Large intestine (tissue), 3 donors: ENCODE measurements at regions not wholly inside any gene's neighbourhood (a gene's known extent, or its start where the extent isn't known, plus 50 kb on each side); places are given as distances from the start of the nearest gene placed in this dataset.

Source experiments
- DNase-seq, 2 donors: peaks; one replicate each; pipeline versions ENCODE4 v3.0.0 to v3.0.0-alpha.2; 2013
- H3K27ac ChIP-seq: one replicate; pipeline ENCODE4 v1.5.1; 2013; ENCODE audit warnings: low read length
- H3K27me3 ChIP-seq: 2 replicates; pipeline ENCODE4 v1.6.1; 2013; ENCODE audit warnings: low read length; ENCODE audit not compliant: control insufficient read depth, insufficient read depth
- H3K36me3 ChIP-seq: 2 replicates; pipeline ENCODE4 v1.6.1; 2013; ENCODE audit warnings: low read length; ENCODE audit not compliant: control insufficient read depth, insufficient read depth
- H3K4me1 ChIP-seq: one replicate; pipeline ENCODE4 v1.6.1; 2013; ENCODE audit warnings: low read length; ENCODE audit not compliant: control insufficient read depth, insufficient read depth
- H3K4me3 ChIP-seq: one replicate; pipeline ENCODE4 v1.5.1; 2013; ENCODE audit warnings: low read length
- H3K9me3 ChIP-seq: one replicate; pipeline ENCODE4 v1.6.1; 2013; ENCODE audit warnings: mild to moderate bottlenecking, low read depth, low read length, moderate library complexity; ENCODE audit not compliant: control insufficient read depth
- WGBS: methylation state at CpG from one replicate; pipeline ENCODE4 v1.1.5; 2013; ENCODE audit warnings: low lambda C conversion rate; ENCODE audit not compliant: insufficient coverage; 5-methylcytosine and 5-hydroxymethylcytosine counted together

- Histone ChIP-seq H3K9me3 (peaks cover 5% of the 10 kb centered on the region), H3K27me3 (no peaks in the 10 kb centered on the region), H3K4me3 (no peak overlapping the region), H3K27ac (no peak overlapping the region), H3K4me1 (no peaks in the 10 kb centered on the region), H3K36me3 (no peaks in the 10 kb centered on the region)
- DNase-seq: no peak
- no CpG with 5 or more reads among the region's 8 CpGs for WGBS
Measured at GRCh38 chr12:93191956-93192355, 185.8 kb upstream of the NUDT4 start.

GRCh38 chr12:93192878-93193277 lies 184.8 kb upstream of the NUDT4 start:
- H3K4me1 ChIP-seq: no peaks in the 10 kb centered on the region
- no peak for DNase-seq
- no peak overlapping the region for H3K27ac ChIP-seq
- no peak overlapping the region for H3K4me3 ChIP-seq
- H3K36me3 ChIP-seq: no peaks in the 10 kb centered on the region
- 100% methylated on average over 1 of the region's 1 CpG for WGBS
- H3K9me3 ChIP-seq: peaks cover 5% of the 10 kb centered on the region
- H3K27me3 ChIP-seq: no peaks in the 10 kb centered on the region

GRCh38 chr12:93195511-93195910 lies 182.2 kb upstream of the NUDT4 start:
- H3K36me3 ChIP-seq: no peaks in the 10 kb centered on the region
- no peak overlapping the region for H3K4me3 ChIP-seq
- 100% methylated on average over 2 of the region's 4 CpGs for WGBS
- H3K27me3 ChIP-seq: no peaks in the 10 kb centered on the region
- no peak for DNase-seq
- no peaks in the 10 kb centered on the region for H3K4me1 ChIP-seq
- no peak overlapping the region for H3K27ac ChIP-seq
- H3K9me3 ChIP-seq: peaks cover 5% of the 10 kb centered on the region

GRCh38 chr12:93197067-93197593 lies 180.6 kb upstream of the NUDT4 start:
- Histone ChIP-seq H3K27me3 (no peaks in the 10 kb centered on the region), H3K4me1 (no peaks in the 10 kb centered on the region), H3K9me3 (peaks cover 5% of the 10 kb centered on the region), H3K27ac (no peak overlapping the region), H3K4me3 (no peak overlapping the region), H3K36me3 (no peaks in the 10 kb centered on the region)
- DNase-seq: no peak
- WGBS: no CpG with 5 or more reads among the region's 1 CpG

- DNase-seq: peak; percentile 20 to 44
- no peak overlapping the region for H3K27ac ChIP-seq
- H3K4me3 ChIP-seq: no peak overlapping the region
Measured at GRCh38 chr12:93198086-93198485, 179.6 kb upstream of the NUDT4 start.

GRCh38 chr12:93199831-93200236 lies 177.9 kb upstream of the NUDT4 start:
- no peaks in the 10 kb centered on the region for H3K36me3 ChIP-seq
- no peak for DNase-seq
- H3K27ac ChIP-seq: no peak overlapping the region
- peaks cover 3% of the 10 kb centered on the region for H3K9me3 ChIP-seq
- no peak overlapping the region for H3K4me3 ChIP-seq
- H3K4me1 ChIP-seq: no peaks in the 10 kb centered on the region
- no peaks in the 10 kb centered on the region for H3K27me3 ChIP-seq
- no CpG with 5 or more reads among the region's 2 CpGs for WGBS

More at GRCh38 chr12:93198086-93198485, 179.6 kb upstream of the NUDT4 start:
- no peaks in the 10 kb centered on the region for H3K4me1 ChIP-seq
- H3K27me3 ChIP-seq: no peaks in the 10 kb centered on the region
- peaks cover 5% of the 10 kb centered on the region for H3K9me3 ChIP-seq
- no peaks in the 10 kb centered on the region for H3K36me3 ChIP-seq
- WGBS: no CpG with 5 or more reads among the region's 4 CpGs

GRCh38 chr12:93200291-93200917 lies 177.3 kb upstream of the NUDT4 start:
- H3K36me3 ChIP-seq: no peaks in the 10 kb centered on the region
- H3K4me3 ChIP-seq: no peak overlapping the region
- H3K27me3 ChIP-seq: no peaks in the 10 kb centered on the region
- H3K4me1 ChIP-seq: no peaks in the 10 kb centered on the region
- WGBS: no CpG with 5 or more reads among the region's 7 CpGs
- no peak for DNase-seq
- H3K9me3 ChIP-seq: peaks cover 3% of the 10 kb centered on the region
- no peak overlapping the region for H3K27ac ChIP-seq

- H3K9me3 ChIP-seq: peaks cover 3% of the 10 kb centered on the region
- H3K4me1 ChIP-seq: no peaks in the 10 kb centered on the region
- no peaks in the 10 kb centered on the region for H3K27me3 ChIP-seq
- no peak for DNase-seq
- no peak overlapping the region for H3K4me3 ChIP-seq
- WGBS: 100% methylated on average over 2 of the region's 6 CpGs
- H3K27ac ChIP-seq: no peak overlapping the region
- H3K36me3 ChIP-seq: no peaks in the 10 kb centered on the region
Measured at GRCh38 chr12:93201990-93202389, 175.7 kb upstream of the NUDT4 start.

GRCh38 chr12:93202688-93203087 lies 175.0 kb upstream of the NUDT4 start:
- H3K4me1 ChIP-seq: no peaks in the 10 kb centered on the region
- no peaks in the 10 kb centered on the region for H3K36me3 ChIP-seq
- peaks cover 3% of the 10 kb centered on the region for H3K9me3 ChIP-seq
- no CpG with 5 or more reads among the region's 2 CpGs for WGBS
- no peak overlapping the region for H3K4me3 ChIP-seq
- no peak overlapping the region for H3K27ac ChIP-seq
- no peak for DNase-seq
- no peaks in the 10 kb centered on the region for H3K27me3 ChIP-seq

- 67% methylated on average over 1 of the region's 2 CpGs for WGBS
- H3K27ac ChIP-seq: no peak overlapping the region
Measured at GRCh38 chr12:93203361-93203760, 174.4 kb upstream of the NUDT4 start.

GRCh38 chr12:93204896-93205295 lies 172.8 kb upstream of the NUDT4 start:
- Histone ChIP-seq H3K4me1 (no peaks in the 10 kb centered on the region), H3K36me3 (no peaks in the 10 kb centered on the region), H3K27ac (no peak overlapping the region), H3K27me3 (no peaks in the 10 kb centered on the region), H3K4me3 (no peak overlapping the region), H3K9me3 (peaks cover 3% of the 10 kb centered on the region)
- no peak for DNase-seq
- WGBS: no CpG with 5 or more reads among the region's 4 CpGs

More at GRCh38 chr12:93203361-93203760, 174.4 kb upstream of the NUDT4 start:
- no peak for DNase-seq
- H3K27me3 ChIP-seq: no peaks in the 10 kb centered on the region
- peaks cover 3% of the 10 kb centered on the region for H3K9me3 ChIP-seq
- no peaks in the 10 kb centered on the region for H3K36me3 ChIP-seq
- H3K4me3 ChIP-seq: no peak overlapping the region
- H3K4me1 ChIP-seq: no peaks in the 10 kb centered on the region
